ENCODE measurements at regions not wholly inside any gene's neighbourhood (a gene's known extent, or its start where the extent isn't known, plus 50 kb on each side); places are given as distances from the start of the nearest gene placed in this dataset.
"Not testable (repeated sequence)": the region's sequence is repeated elsewhere in the genome, so short reads cannot be mapped to it uniquely, and the experiment has no call there.

DNA sequence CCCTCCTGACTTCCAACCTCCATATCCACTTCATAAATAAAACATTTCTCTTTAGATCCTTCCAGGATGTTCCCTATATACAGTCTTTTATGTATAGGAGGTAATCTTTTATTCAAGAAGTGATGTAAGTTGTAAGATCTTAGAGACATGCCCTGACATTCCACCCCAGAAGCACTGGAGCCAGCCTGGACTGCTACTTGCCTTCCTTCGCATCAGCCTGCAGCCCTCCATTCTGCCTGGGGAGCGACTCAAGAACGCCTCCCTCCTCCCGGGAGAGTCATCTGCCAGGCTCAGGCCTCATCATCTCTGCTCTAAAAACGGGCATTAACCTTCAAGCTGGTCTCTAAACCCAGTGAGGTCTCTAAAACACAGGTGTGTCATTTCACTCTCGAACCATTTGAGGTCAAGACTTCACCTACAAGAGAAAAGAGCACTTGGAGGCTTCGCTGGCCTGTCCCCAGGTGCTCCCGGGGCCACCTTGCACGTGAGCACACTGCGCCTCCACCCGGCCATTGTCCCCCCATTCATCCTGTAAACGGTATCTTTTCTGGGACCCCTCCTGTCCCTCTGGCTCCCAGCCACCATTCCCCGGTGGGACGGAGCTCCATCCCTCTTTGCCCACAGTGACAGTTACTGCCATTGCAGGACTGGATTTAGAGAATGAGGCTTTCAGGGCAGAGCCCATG lies 107.5 kb upstream of the PDE10A start:
- DNase-seq = no peak

DNA sequence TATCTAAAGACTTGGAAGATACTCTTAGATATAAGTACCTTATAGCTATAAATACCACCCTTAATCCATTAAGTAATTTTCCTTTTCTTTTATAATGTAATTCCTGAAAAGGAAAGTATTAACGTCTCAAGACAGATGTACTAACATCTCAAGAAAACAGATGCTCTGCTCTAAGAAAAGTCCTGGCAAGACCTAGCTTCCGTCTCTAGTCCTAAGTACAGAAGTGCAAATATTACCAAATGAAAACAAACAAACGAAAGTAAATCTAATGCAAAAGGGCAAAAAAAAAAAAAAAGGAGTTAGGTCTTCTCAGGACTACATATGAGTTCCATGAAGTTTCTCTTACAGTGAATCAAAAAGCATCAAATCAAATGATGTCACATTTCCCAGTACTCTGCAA lies 106.8 kb upstream of the PDE10A start:
- no peak for DNase-seq

DNA sequence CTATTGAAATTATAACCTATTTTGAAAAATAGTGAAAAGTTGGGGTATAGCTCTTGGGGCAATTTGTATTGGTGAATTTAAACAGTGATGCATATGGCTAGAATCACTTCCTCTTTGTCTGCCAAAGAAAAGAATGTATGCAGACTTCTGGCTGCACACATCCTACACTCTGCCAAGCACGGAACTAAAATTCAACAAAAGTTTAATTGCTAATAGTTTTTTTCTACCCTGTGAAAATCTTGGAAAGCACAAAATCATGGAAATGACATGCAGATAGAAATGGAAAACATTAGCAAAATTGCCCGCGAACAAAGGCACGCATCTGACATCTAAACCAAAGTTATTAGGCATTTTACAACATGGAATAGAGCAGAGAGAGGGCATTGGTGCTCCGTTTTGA lies 106.4 kb upstream of the PDE10A start:
- DNase-seq = no peak

DNA sequence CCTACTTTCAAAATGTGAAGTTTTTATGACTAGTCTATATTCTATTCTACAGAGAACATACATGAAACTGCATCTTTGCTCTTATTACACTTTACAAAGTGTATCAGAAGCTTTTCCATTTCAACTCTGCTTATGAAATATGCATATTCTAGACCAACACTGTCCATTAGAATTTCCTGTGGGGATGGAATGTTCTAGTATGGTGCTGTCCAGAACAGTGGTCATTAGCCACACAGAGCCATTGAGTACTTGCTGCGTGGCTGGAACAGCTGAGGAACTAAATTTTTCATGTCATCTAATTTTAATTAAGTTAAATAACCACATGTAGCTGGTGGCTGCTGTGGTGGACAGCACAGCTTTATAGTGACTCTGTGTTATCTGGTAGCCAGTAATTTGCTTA lies 105.9 kb upstream of the PDE10A start:
- no peak for DNase-seq

DNA sequence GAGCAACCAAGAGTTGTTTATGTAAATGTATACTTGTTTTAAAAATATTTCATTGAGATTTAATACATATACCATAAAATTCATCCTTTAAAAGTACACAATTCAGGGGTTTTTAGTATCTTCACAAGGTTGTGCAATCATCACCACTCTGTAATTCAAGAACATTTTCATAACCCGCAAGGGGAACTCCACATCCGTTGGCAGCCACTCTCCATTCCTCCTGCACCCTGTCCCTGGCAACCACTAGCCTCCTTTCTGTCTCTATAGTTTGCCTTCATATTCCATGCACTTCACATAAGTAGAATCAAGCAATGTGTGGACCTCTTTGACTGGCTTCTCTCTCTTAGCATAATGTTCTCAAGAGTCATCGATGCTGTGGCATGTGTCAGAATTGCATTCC lies 104.2 kb upstream of the PDE10A start:
- no peak for DNase-seq

DNA sequence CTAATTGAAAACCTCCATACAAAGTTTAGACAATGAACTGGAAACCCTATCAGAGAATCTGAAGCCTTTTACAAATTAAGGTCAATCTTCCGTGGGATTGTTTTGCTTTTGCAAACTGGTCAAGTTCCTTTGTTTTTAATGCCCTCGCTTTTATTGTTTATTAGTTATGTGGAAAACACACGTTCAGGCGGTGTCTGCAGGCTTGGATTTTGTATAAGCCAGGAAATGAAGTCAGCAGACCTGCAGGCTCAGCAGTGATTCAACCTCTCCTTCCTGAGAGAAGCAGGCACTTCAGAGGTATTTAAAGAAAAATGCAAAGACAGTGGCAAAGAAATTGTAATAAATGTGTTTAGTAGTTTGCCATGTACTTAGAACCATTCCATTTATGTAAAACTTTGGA lies 103.4 kb upstream of the PDE10A start:
- DNase-seq = no peak

DNA sequence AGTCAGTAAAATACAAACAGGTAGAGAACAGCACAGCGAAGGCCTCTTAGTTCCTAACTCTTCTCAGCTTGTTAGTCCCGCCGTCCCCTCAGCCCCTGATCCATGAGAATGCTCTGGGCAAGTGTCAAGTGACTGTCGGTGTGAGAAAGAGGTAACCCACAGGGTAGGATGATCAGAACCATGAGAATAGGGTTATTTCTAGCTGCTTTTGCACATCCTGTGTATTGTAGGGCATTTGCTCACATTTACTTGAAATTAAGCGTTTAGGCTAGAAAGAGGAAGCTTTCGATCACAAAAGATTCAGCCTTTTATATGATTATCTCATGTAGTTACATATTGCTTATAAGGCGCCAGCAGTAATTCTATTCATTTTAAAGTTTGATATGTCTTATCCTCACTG lies 103.0 kb upstream of the PDE10A start:
- no peak for DNase-seq

DNA sequence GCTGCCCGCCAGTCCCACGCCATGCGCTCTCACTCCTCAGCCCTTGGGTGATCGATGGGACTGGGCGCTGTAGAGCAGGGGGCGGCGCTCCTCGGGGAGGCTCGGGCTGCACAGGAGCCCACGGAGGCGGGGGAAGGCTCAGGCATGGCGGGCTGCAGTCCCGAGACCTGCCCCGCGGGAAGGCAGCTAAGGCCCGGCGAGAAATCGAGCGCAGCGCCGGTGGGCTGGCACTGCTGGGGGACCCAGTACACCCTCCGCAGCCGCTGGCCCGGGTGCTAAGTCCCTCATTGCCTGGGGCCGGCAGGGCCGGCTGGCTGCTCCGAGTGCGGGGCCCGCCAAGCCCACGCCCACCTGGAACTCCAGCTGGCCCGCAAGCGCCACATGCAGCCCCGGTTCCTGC lies 102.2 kb upstream of the PDE10A start:
- not testable (repeated sequence) for DNase-seq

DNA sequence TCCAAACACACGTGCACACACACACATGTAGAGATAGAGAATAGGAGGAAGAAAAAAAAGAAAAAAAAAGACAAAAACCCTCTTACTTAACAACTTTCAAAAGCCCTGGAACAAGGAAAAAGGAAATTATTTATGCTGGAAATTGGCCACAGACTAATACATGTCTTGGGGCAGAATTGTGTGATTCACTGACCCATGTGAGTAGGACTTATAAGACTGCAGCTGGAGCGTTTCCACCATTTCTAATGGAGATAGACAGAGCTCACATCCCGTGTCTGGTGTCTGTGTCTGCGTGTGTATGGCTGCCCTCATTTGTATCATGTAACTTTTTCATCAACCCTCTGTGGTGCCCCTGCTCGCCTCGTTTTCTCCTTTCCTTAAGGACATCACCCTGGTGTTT lies 99.8 kb upstream of the PDE10A start:
- DNase-seq = no peak

DNA sequence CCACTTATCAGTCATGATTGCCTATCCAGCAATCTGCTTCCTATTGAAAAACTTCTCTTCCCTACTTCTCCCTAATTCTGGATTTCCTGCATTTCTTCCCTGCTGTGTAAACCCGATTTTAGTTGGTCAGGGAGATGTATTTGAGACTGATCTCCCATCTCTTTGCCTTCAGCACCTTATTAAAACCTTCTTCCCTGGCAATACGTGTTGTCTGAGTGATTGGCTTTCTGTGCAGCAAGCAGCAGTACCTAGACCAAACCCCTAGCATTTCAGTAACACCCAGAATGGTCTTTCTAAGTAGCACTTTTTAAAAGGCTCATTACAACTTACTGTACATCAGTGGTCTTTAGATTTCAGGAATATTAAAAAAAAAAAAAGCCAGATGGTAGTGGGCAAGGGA lies 99.1 kb upstream of the PDE10A start:
- DNase-seq = no peak

DNA sequence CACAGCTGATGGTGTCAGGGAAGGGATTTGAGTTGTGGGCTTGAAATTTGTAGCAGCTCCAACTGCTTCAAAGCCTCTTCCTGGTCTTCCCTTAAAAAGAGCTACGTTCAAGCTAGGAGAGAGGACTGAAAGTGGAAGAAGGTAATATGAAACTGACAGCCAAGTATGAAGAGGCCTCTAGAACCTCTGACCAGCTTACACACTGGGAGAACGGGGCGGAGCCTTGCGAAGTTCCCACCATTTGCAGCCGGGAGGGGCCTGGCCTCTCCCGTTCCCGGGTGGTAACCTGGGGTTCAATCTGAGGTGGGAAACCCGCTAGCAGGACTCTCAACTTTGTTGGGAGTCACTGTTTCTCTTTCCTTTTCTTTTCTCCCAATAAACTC lies 97.8 kb upstream of the PDE10A start:
- no peak for DNase-seq

DNA sequence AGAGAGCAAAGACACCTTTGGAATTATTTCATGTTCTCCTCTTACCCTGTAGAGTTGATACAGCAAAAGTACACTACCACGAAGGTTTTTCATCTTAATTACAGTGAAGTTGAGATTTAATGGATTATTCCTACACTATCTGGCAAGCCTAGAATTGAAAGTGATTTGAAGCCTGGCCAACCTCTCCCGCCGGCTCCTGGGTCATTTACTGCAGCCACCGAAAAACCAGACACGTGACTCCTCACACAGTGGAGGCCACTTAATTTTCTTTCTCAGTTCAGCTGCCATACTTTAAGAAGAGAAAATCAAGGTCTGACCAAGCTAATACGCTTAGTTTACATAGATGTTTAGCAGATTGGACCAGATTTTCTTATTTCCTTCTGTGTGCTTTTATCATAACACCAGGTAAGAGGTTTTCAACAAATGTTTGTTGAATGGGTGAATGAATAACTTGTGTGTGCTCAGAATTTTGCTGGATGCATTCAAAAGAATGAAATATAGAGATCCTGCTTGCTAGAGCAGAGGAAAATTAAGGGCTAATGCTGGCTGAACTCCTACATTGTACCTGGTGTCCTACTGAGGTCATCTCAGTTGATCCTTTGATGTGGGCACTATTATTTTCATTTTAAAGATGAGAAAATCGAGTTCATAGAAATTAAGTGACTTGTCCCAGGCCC lies 97.2 kb upstream of the PDE10A start:
- DNase-seq = no peak

DNA sequence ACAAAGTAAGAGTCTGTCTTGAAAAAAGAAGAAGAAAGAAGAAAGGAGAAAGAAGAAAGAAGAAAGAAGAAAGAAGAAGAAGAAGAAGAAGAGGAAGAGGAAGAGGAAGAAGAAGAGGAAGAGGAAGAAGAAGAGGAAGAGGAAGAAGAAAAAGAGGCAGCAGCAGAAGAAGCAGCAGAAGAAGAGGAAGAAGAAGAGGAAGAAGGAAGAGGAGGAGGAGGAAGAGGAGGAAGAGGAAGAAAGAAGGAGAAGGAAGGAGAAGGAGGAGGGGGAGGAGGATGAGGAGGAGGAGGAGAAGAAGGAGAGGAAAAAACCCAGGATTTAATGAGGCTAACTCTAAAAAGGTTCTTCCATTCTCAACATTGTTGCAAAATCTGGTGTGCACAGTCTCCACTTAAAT lies 95.4 kb upstream of the PDE10A start:
- DNase-seq = no peak

DNA sequence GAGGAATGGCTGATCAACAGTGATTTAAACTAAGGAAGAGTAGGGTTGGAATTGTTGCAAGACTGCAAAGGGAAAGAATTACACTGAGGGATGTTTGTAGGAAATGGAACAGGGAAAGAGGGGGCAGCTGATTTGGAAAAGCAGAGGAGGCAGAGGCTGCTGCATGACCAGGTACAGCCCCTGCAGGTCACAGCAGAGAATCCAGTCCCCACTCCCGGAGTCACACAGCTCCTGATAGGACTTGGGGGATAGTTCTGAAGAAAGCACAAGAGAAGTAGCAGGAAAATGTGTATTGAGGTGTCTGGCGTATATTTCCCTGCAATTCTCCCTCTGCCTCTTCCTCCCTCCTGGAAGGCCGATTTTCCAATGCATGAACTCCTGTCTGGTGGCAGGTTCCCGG lies 92.5 kb upstream of the PDE10A start:
- no peak for DNase-seq

DNA sequence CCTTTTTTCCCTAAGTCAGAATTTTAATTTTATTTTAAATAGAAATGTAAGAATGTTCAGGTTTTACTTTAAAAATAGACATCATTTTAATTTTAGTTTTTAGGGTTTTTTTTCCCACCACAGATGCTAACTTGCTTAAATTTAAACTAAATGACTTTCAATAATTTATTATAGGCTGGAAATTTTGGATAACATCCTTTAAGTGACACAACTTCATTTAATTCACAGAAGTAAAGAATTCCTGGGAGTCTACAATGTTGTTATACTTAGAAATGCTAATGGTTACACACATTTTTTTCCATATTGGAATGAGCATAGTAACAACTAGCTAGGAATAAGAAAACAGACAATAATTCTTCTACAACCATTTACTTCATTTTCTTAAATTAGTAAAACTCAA lies 90.5 kb upstream of the PDE10A start:
- no peak for DNase-seq

DNA sequence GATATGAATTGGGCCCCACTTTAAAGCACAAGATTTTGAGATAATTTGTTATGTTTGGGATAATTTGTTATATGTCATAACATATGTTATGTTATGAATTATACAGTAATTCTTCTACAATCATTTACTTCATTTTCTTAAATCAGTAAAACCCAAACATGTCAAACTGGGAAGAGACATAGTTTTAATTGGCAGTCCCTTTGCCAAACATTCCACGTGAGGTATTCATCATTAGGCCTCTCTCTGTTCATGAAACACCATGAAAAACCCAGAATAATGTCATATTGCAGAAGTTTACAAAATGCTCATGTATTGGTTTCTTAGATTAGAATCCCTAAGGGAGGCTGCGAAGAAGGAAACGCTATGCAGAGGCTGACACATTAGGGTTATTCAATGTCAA lies 89.4 kb upstream of the PDE10A start:
- DNase-seq = no peak

DNA sequence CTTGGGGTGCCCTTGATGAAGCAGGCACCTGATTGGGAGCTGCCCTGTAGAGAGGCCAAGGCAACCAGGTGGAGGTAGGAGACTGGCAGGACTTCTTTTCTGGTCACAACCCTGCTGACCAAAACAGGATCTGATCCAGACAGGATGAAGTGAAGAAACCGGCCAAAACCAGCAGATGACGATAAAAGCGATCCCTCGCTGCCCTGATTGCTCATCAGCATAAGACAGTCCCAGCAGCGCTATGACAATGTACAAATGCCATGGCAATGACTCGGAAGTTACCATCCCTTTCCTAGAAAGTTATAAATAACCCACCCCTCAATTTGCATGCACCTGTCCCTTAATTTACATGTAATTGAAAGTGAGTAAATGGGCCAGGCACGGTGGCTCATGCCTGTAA lies 88.4 kb upstream of the PDE10A start:
- no peak for DNase-seq

DNA sequence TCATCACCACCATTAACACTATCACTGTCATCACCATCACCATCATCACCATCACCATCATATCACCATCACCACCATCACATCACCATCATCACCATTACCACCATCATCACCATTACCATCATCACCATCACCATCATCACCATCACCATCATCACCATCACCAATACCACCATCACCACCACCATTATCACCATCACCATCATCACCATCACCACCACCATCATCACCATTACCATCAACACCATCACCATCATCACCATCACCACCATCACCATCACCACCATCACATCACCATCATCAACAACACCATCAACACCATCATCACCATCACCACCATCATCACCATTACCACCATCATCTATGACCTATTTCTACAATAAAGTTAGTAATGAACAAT lies 86.1 kb upstream of the PDE10A start:
- DNase-seq = no peak

DNA sequence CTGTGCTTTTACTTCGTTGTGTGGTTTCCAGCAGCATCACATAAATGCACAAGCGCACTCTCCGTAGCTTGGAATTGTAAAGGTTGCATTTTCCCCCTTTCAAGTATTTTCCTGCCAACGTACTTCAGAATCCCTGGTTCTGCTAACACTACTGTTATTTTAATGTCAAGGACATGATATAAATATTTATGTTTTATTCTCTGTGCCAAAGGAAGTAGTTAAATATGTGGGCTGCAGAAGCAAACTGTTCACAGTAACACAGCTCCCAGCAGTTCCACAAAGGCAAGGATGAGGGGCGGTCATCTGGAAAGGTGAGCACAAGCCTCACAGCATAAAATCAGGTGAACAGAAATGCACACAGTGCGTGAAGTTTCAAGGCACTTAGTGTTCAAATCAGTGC lies 85.3 kb upstream of the PDE10A start:
- DNase-seq = no peak

DNA sequence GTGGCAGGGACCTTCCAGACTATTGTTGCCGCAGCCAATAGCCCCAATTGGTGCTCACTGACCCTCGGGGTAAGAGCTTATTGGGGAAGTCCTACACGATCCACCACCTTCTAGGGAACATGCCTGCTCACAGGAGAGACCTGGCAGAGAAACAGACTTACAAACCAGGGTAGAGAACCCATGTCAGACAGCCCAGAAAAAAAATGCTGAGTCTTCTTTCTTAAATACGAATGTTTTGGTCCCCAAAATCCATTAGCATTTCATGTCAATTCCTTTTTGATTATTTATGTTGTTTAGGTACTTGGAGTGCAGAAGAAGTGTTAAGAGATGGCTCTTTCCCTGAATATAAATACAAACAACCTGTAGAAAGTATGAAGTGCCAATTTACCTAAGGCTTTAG lies 84.9 kb upstream of the PDE10A start:
- DNase-seq = no peak

DNA sequence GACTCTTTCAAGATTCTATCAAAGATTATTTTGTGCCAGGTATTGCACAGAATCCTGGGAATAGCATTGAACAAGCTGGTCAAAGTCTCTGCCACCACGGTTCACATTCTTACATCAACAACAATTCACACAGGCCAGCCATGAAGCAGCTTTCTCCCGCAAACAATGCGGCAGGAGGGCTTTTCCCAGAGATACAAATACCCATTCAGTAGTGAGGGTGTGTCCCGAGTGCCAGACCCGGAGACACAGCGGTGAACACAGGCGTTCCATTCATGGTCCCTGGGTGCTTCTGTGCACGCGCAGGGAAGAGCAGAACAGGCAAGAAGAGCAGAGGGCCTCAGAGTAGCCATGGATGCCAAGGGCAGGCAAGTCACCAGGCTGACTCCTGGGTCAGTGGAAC lies 83.3 kb upstream of the PDE10A start:
- no peak for DNase-seq

DNA sequence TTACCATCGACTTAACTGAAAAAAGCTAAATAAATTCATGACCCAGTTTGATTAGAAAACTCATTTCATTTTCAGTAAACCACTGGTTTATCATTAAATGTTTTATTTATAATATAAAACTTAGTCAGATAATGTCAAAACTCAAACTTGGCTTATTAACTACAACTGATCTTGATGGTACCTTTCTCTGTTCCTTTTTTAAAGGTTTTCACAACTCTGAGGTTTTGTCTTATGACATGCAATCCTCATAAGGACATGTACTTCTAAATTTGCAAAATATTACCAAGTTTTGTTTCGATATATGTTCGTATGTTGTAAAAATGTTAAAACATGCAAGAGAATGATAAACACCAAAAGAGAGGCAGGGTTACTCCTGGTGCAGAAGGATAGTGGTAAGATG lies 82.5 kb upstream of the PDE10A start:
- DNase-seq = no peak

DNA sequence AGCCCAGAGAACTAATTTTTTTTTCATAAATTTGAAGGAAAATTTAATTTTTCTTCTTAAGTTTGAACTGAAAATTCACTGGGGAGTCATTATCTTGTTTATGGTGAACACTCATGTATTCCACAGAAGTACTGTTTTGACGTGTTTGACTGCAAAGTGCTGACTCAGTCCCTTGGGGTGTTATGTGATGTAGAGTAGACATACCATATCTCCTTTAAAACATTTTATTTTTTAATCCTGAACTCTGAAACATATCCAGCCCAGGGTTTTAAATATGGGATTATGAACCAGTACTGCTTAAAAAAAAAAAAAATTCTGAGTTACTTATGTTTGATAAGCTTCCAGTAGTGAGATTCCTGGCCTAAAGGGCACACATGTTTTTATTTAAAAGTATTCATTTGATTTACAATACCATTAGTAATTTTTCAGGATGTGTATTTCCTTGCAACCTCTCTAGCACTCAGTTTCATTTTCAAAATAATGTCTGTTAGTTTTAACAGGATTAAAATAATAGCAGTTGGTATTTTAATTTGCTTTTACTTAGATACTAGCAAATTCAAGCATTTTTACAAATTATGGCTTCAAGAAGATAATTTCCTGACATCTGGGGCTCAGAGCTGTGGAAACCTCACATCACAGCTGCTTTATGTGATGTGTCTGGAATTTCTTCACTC lies 81.7 kb upstream of the PDE10A start:
- no peak for DNase-seq

DNA sequence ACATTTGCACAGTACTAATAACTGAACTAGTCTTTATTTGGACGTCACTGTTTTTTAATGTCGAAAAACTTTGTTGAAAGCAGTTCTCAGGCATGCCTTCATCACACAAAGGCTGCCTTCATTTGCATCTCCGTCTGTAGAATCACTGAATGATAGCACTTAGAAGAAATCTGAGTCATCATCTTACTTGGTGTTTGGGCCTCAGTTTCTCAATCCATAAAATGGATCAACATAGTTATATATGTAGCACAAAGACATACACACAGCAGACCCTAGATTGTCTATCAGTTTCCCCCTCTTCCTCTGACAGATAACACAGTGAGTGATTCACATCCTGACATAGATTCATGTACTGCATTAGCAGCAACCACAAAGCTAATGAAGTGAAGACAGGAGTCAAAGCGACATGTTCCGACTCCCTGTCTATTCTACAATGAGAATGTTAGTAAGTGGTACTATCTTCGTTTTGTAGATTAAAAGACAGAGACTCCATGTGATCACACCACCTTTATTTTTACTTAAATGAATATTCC lies 80.4 kb upstream of the PDE10A start:
- DNase-seq = no peak

Measured in CD4-positive, alpha-beta T cell treated with Interferon gamma for 1 hour (primary cell).